CD4-positive, alpha-beta T cell treated with Interferon alpha-2 for 1 hour (primary cell): ENCODE measurements at regions not wholly inside any gene's neighbourhood (a gene's known extent, or its start where the extent isn't known, plus 50 kb on each side); places are given as distances from the start of the nearest gene placed in this dataset.
A peak's percentile ranks its signal among the peaks of the same experiment; 100 is the strongest.
"Not testable (repeated sequence)": the region's sequence is repeated elsewhere in the genome, so short reads cannot be mapped to it uniquely, and the experiment has no call there.

ENCODE experiments used
- DNase-seq, 2 donors: peaks; one replicate each; pipeline ENCODE4 v3.0.0-alpha.2; 2020 to 2022

- no peak for DNase-seq
Observed at GRCh38 chr17:68142595-68142994, 105.2 kb upstream of the AMZ2 start.

GRCh38 chr17:68143425-68143824 lies 104.4 kb upstream of the AMZ2 start:
- DNase-seq, result no peak

- DNase-seq, result no peak
Observed at GRCh38 chr17:68145088-68145487, 102.8 kb upstream of the AMZ2 start.

- no peak for DNase-seq
Observed at GRCh38 chr17:68148936-68149335, 98.9 kb upstream of the AMZ2 start.

- DNase-seq, result no peak
Observed at GRCh38 chr17:68152161-68152571, 95.7 kb upstream of the AMZ2 start.

GRCh38 chr17:68155692-68156091 lies 92.2 kb upstream of the AMZ2 start:
- no peak for DNase-seq

GRCh38 chr17:68161644-68162428 lies 86.0 kb upstream of the AMZ2 start:
- DNase-seq, result no peak

GRCh38 chr17:68168273-68169164 lies 79.3 kb upstream of the AMZ2 start:
- DNase-seq, result not testable (repeated sequence)

GRCh38 chr17:68169165-68169821 lies 78.5 kb upstream of the AMZ2 start:
- DNase-seq, result not testable (repeated sequence)

- DNase-seq, result no peak
Observed at GRCh38 chr17:68169840-68170239, 78.0 kb upstream of the AMZ2 start.

- no peak for DNase-seq
Observed at GRCh38 chr17:68170246-68170645, 77.6 kb upstream of the AMZ2 start.

GRCh38 chr17:68172461-68172954 lies 75.3 kb upstream of the AMZ2 start:
- DNase-seq, result peak; percentile 74 to 83

GRCh38 chr17:68175416-68175815 lies 72.4 kb upstream of the AMZ2 start:
- DNase-seq, result no peak

GRCh38 chr17:68175905-68176304 lies 71.9 kb upstream of the AMZ2 start:
- no peak for DNase-seq

GRCh38 chr17:68176718-68177117 lies 71.1 kb upstream of the AMZ2 start:
- DNase-seq, result no peak

- no peak for DNase-seq
Observed at GRCh38 chr17:68178831-68179230, 69.0 kb upstream of the AMZ2 start.

- no peak for DNase-seq
Observed at GRCh38 chr17:68179236-68179925, 68.5 kb upstream of the AMZ2 start.

- no peak for DNase-seq
Observed at GRCh38 chr17:68179926-68180285, 67.9 kb upstream of the AMZ2 start.

GRCh38 chr17:68182011-68182306 lies 65.9 kb upstream of the AMZ2 start:
- no peak for DNase-seq

- DNase-seq, result peak; percentile 55 to 82
Observed at GRCh38 chr17:68182940-68183551, 64.8 kb upstream of the AMZ2 start.

GRCh38 chr17:68184141-68184571 lies 63.7 kb upstream of the AMZ2 start:
- DNase-seq, result no peak

GRCh38 chr17:68184816-68185436 lies 62.9 kb upstream of the AMZ2 start:
- peak; percentile 54 to 84 for DNase-seq
